ENCODE measurements at regions not wholly inside any gene's neighbourhood (a gene's known extent, or its start where the extent isn't known, plus 50 kb on each side); places are given as distances from the start of the nearest gene placed in this dataset.

DNA sequence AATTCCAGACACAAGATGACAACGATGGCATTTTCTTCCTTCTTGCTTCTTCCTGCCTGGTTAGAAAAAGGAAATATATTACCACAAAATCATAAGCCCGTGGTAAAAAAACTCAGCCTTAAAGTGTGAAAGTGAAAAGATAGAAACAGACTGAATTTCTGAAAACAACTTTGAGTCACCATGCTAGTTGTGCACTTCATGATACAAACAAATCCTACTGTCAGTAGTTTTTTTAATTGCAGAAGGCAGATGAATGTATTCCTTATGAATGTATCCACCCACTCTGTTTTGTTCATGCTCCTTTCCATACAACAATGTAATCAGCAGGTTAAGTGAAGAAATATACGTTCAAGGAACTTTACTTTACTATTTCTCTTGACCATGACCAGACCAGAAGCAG is 1144.7 kb downstream of the OTOL1 start:
- ChIA-PET POLR2A (no interaction called here), CTCF (no interaction called here)
- no peak overlapping the region for H3K4me3 ChIP-seq (ENCODE audit: low read depth in 2 of 2, low read length in 1 of 2)
- H2AFZ ChIP-seq (ENCODE audit: low read depth), result no peak overlapping the region
- peak overlapping the region in 1 of 2 experiments; percentile 30; a peak in 1 of 4 replicates for H3K27ac ChIP-seq (ENCODE audit: low read depth in 2 of 2, low read length in 1 of 2)
- no peak for DNase-seq
- H3F3A ChIP-seq (replicated peaks; ENCODE audit: insufficient read depth), result no peaks in the 10 kb centered on the region
- no peaks in the 10 kb centered on the region for H3K79me2 ChIP-seq (ENCODE audit: insufficient read depth)
- H3K4me1 ChIP-seq (ENCODE audit: control insufficient read depth in 1 of 2, insufficient read depth in 2 of 2, low read depth in 1 of 2, low read length in 1 of 2), result peaks cover 0 to 3% of the 10 kb centered on the region in 2 experiments; a peak in 1 of 4 replicates
- no peaks in the 10 kb centered on the region for H3K9me3 ChIP-seq
- H3K9ac ChIP-seq, result no peak overlapping the region
- H3K4me2 ChIP-seq, result no peak overlapping the region
- no peaks in the 10 kb centered on the region for H3K9me2 ChIP-seq
- TF ChIP-seq JUND (IDR thresholded peaks at IDR 0.05) (no peak), CHD2 (IDR thresholded peaks at IDR 0.05; ENCODE audit: low read length, partially characterized antibody) (no peak), NFIC (IDR thresholded peaks at IDR 0.05; ENCODE audit: borderline replicate concordance) (no peak), SMC3 (IDR thresholded peaks at IDR 0.05; ENCODE audit: low read depth, low read length) (no peak), EZH2phosphoT487 (IDR thresholded peaks at IDR 0.05; ENCODE audit: borderline replicate concordance, low read depth) (no peak)
- TF ChIP-seq, protein P1, sequence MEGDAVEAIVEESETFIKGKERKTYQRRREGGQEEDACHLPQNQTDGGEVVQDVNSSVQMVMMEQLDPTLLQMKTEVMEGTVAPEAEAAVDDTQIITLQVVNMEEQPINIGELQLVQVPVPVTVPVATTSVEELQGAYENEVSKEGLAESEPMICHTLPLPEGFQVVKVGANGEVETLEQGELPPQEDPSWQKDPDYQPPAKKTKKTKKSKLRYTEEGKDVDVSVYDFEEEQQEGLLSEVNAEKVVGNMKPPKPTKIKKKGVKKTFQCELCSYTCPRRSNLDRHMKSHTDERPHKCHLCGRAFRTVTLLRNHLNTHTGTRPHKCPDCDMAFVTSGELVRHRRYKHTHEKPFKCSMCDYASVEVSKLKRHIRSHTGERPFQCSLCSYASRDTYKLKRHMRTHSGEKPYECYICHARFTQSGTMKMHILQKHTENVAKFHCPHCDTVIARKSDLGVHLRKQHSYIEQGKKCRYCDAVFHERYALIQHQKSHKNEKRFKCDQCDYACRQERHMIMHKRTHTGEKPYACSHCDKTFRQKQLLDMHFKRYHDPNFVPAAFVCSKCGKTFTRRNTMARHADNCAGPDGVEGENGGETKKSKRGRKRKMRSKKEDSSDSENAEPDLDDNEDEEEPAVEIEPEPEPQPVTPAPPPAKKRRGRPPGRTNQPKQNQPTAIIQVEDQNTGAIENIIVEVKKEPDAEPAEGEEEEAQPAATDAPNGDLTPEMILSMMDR (IDR thresholded peaks at IDR 0.05), result no peak
- TF ChIP-seq, protein P2, sequence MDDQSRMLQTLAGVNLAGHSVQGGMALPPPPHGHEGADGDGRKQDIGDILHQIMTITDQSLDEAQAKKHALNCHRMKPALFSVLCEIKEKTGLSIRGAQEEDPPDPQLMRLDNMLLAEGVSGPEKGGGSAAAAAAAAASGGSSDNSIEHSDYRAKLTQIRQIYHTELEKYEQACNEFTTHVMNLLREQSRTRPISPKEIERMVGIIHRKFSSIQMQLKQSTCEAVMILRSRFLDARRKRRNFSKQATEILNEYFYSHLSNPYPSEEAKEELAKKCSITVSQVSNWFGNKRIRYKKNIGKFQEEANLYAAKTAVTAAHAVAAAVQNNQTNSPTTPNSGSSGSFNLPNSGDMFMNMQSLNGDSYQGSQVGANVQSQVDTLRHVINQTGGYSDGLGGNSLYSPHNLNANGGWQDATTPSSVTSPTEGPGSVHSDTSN (IDR thresholded peaks at IDR 0.05), result no peak
- H4K20me1 ChIP-seq (ENCODE audit: insufficient read depth), result no peaks in the 10 kb centered on the region
- 59% methylated on average over 3 of the region's 3 CpGs for WGBS (ENCODE audit: low lambda C conversion rate)
- H3K36me3 ChIP-seq (replicated peaks in 1 of 2; ENCODE audit: control insufficient read depth in 1 of 2, insufficient read depth in 2 of 2, low read length in 1 of 2), result no peaks in the 10 kb centered on the region
- no peaks in the 10 kb centered on the region for H3K27me3 ChIP-seq (ENCODE audit: insufficient read depth)

- H4K20me1 ChIP-seq (ENCODE audit: insufficient read depth), result no peaks in the 10 kb centered on the region
- WGBS (ENCODE audit: low lambda C conversion rate), result 5% methylated on average over 2 of the region's 2 CpGs
- ChIA-PET CTCF (no interaction called here), POLR2A (no interaction called here)
- no peaks in the 10 kb centered on the region for H3K79me2 ChIP-seq (ENCODE audit: insufficient read depth)
- H3K27me3 ChIP-seq (ENCODE audit: insufficient read depth), result no peaks in the 10 kb centered on the region
- H3K27ac ChIP-seq (ENCODE audit: low read depth in 2 of 2, low read length in 1 of 2), result peak overlapping the region in 1 of 2 experiments; percentile 30; a peak in 2 of 4 replicates
- H2AFZ ChIP-seq (ENCODE audit: low read depth), result no peak overlapping the region
- no peak overlapping the region for H3K4me3 ChIP-seq (ENCODE audit: low read depth in 2 of 2, low read length in 1 of 2)
- peak; percentile 31; the same call in 1 of the 2 replicates for TF ChIP-seq GATA2 (CRISPR knock-in tag; IDR thresholded peaks at IDR 0.05)
- TF ChIP-seq FOSL2 (IDR thresholded peaks at IDR 0.05; ENCODE audit: borderline replicate concordance, low read depth), result no peak
- H3K9me3 ChIP-seq, result no peaks in the 10 kb centered on the region
- H3K36me3 ChIP-seq (replicated peaks in 1 of 2; ENCODE audit: control insufficient read depth in 1 of 2, insufficient read depth in 2 of 2, low read length in 1 of 2), result no peaks in the 10 kb centered on the region
- H3K9ac ChIP-seq, result no peak overlapping the region
- H3K9me2 ChIP-seq, result no peaks in the 10 kb centered on the region
- no peaks in the 10 kb centered on the region for H3F3A ChIP-seq (replicated peaks; ENCODE audit: insufficient read depth)
- H3K4me2 ChIP-seq, result no peak overlapping the region
- DNase-seq, result no peak
- H3K4me1 ChIP-seq (ENCODE audit: control insufficient read depth in 1 of 2, insufficient read depth in 2 of 2, low read depth in 1 of 2, low read length in 1 of 2), result peaks cover 0 to 3% of the 10 kb centered on the region in 2 experiments; a peak in 1 of 4 replicates
Observed at GRCh38 chr3:162641907-162642306, 1145.3 kb downstream of the OTOL1 start.

- POLR2A ChIA-PET, result no interaction called here
- Histone ChIP-seq H3K36me3 (replicated peaks in 1 of 2; ENCODE audit: control insufficient read depth in 1 of 2, insufficient read depth in 2 of 2, low read length in 1 of 2) (no peaks in the 10 kb centered on the region), H3K27ac (ENCODE audit: low read depth in 2 of 2, low read length in 1 of 2) (no peak overlapping the region), H3K4me3 (ENCODE audit: low read depth in 2 of 2, low read length in 1 of 2) (no peak overlapping the region), H2AFZ (ENCODE audit: low read depth) (no peak overlapping the region), H3K27me3 (ENCODE audit: insufficient read depth) (no peaks in the 10 kb centered on the region), H3K9me3 (no peaks in the 10 kb centered on the region), H3K4me1 (ENCODE audit: control insufficient read depth in 1 of 2, insufficient read depth in 2 of 2, low read depth in 1 of 2, low read length in 1 of 2) (peaks cover 0 to 3% of the 10 kb centered on the region in 2 experiments; a peak in 1 of 4 replicates), H3K9ac (no peak overlapping the region), H3K4me2 (no peak overlapping the region), H3F3A (replicated peaks; ENCODE audit: insufficient read depth) (no peaks in the 10 kb centered on the region), H4K20me1 (ENCODE audit: insufficient read depth) (no peaks in the 10 kb centered on the region), H3K9me2 (no peaks in the 10 kb centered on the region), H3K79me2 (ENCODE audit: insufficient read depth) (no peaks in the 10 kb centered on the region)
- CTCF ChIA-PET, result no interaction called here
- DNase-seq, result no peak
- 78% methylated on average over 2 of the region's 2 CpGs for WGBS (ENCODE audit: low lambda C conversion rate)
- no peak for TF ChIP-seq SIN3A (IDR thresholded peaks at IDR 0.05; ENCODE audit: borderline replicate concordance, low read depth, low read length)
- TF ChIP-seq FOXJ3 (CRISPR knock-in tag; IDR thresholded peaks at IDR 0.05), result no peak
- no peak for TF ChIP-seq NFIC (IDR thresholded peaks at IDR 0.05; ENCODE audit: borderline replicate concordance)
- TF ChIP-seq, protein P1 (IDR thresholded peaks at IDR 0.05), result no peak
- no peak for TF ChIP-seq ELF1 (IDR thresholded peaks at IDR 0.05)
- no peak for TF ChIP-seq MXI1 (IDR thresholded peaks at IDR 0.05; ENCODE audit: low read depth, low read length)
- TF ChIP-seq EP300 (IDR thresholded peaks at IDR 0.05; ENCODE audit: borderline replicate concordance in 1 of 2, low read depth in 1 of 2, low read length in 1 of 2), result no peak
- no peak for TF ChIP-seq GATA2 (CRISPR knock-in tag; IDR thresholded peaks at IDR 0.05)
- TF ChIP-seq NRF1 (IDR thresholded peaks at IDR 0.05; ENCODE audit: low read depth, low read length), result no peak
- no peak for TF ChIP-seq FOXM1 (IDR thresholded peaks at IDR 0.05; ENCODE audit: low read depth)
- no peak for TF ChIP-seq TCF12 (IDR thresholded peaks at IDR 0.05)
- no peak for TF ChIP-seq YY1 (IDR thresholded peaks at IDR 0.05; ENCODE audit: low read depth)
- no peak for TF ChIP-seq RAD21 (IDR thresholded peaks at IDR 0.05; ENCODE audit: low read length)
- TF ChIP-seq CHD2 (IDR thresholded peaks at IDR 0.05; ENCODE audit: low read length, partially characterized antibody), result no peak
Observed at GRCh38 chr3:162643245-162643644, 1146.6 kb downstream of the OTOL1 start.
